ENCODE measurements at regions not wholly inside any gene's neighbourhood (a gene's known extent, or its start where the extent isn't known, plus 50 kb on each side); places are given as distances from the start of the nearest gene placed in this dataset.

DNA sequence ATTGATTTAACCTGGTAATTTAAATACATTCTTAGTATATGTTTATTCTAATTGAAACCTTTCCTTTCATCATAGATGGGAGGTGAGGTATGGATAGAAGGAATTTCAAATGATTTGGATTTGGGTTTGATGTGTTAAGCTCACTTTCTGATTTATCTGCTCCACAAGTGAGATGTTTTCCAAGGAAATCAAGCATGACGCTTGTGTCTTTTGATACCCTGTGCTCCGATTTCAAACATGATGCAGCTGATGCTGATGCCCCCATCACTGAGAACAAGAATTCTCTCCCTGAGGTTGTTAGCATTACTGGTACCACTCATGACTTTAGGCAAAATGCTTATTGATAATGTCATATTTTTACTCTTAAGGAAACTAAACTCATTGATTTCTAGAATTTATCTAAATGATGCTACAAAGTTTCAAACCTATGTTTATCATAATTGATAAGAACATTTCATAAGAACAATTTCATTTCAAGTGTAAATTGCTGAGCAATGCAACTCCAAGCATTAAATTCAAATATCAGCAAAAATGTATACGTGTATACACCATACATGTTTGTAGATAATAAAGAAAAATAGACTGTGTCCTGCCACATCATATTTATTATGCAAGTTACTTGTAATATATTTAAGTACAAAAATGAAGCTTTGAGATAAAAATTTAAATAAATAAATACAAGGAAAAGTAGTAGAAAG is 75.5 kb upstream of the LRIG3 start:
- DNase-seq (ENCODE audit: low read depth in 2 of 2) = no peak

- no peak for DNase-seq (ENCODE audit: low read depth in 2 of 2)
These were observed 68.5 kb upstream of the LRIG3 start for GRCh38 chr12:58988643-58989344.

- no peak for DNase-seq (ENCODE audit: low read depth in 2 of 2)
These were observed 61.7 kb upstream of the LRIG3 start for GRCh38 chr12:58981961-58982360.

DNA sequence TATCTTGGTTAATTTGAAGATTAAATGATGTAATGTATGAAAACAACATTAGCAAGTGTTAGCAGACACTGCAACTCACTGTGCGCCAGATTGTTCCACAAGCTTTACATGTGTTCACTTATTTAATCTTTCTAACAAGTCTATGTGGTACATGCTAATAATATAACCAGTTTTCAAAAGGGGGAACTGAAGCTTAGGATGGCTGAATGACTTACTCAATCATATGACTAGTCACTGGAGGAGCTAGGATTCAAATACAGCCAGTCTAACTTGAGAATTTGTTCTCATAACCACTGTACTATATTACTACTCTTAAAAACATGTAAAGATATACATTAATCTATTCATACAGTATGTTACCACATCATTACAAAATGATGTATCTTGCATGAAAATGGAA is 60.5 kb upstream of the LRIG3 start:
- DNase-seq (ENCODE audit: low read depth in 2 of 2) = no peak

GRCh38 chr12:58978717-58979116 is 58.4 kb upstream of the LRIG3 start:
- no peak for DNase-seq (ENCODE audit: low read depth in 2 of 2)

DNA sequence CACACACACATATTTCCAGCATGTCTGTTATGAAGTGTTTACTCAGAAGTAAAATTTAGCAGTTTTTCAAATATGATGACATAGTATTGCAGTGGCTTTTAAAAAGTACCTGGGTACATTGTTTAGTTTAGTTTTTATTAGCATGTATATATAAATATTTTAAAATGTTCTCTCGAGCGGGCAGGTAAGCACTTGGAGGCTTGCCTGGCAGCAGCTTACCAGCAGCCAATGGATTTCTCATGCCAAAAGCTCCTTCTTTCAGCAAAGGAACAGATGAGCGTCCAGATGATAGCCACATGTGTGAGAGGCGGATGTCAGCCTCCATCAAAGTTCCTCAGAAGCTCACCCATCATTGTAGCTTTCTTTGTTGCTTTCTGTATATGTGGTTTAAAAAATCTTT is 57.2 kb upstream of the LRIG3 start:
- DNase-seq (ENCODE audit: low read depth in 2 of 2) = no peak

DNA sequence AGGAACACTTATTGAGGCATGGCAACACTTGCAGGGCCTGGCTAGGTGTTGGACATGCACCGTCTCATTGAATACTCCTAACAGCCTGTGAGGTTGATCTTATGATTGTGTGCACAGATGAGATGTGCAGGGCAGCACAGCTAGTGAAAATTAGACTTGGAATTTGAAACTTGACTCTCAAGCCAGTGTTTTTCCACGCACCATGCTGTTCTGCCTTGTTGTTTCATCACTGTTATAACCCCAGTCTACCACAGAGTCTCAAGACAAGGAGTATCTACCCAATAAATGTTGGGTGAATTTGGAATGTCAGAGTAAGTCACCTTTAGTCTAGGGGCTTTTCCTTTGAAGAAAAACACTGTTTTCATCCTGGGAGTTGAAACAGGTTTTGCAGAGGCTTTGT is 55.8 kb upstream of the LRIG3 start:
- no peak for DNase-seq (ENCODE audit: low read depth in 2 of 2)
